ENCODE measurements at regions not wholly inside any gene's neighbourhood (a gene's known extent, or its start where the extent isn't known, plus 50 kb on each side); places are given as distances from the start of the nearest gene placed in this dataset.
"Not testable (repeated sequence)": the region's sequence is repeated elsewhere in the genome, so short reads cannot be mapped to it uniquely, and the experiment has no call there.

- Mint-ChIP-seq H3K9me3 (no peaks in the 10 kb centered on the region), H3K4me3 (no peak overlapping the region), H3K4me1 (no peaks in the 10 kb centered on the region), H3K27me3 (no peaks in the 10 kb centered on the region), H3K36me3 (ENCODE audit: low read depth) (no peaks in the 10 kb centered on the region), H3K27ac (no peak overlapping the region)
- DNase-seq, result no peak
- intact Hi-C loops (cut with micrococcal nuclease), result no loop called here
Observed at GRCh38 chr11:91272089-91272488, 952.5 kb upstream of the FAT3 start.

DNA sequence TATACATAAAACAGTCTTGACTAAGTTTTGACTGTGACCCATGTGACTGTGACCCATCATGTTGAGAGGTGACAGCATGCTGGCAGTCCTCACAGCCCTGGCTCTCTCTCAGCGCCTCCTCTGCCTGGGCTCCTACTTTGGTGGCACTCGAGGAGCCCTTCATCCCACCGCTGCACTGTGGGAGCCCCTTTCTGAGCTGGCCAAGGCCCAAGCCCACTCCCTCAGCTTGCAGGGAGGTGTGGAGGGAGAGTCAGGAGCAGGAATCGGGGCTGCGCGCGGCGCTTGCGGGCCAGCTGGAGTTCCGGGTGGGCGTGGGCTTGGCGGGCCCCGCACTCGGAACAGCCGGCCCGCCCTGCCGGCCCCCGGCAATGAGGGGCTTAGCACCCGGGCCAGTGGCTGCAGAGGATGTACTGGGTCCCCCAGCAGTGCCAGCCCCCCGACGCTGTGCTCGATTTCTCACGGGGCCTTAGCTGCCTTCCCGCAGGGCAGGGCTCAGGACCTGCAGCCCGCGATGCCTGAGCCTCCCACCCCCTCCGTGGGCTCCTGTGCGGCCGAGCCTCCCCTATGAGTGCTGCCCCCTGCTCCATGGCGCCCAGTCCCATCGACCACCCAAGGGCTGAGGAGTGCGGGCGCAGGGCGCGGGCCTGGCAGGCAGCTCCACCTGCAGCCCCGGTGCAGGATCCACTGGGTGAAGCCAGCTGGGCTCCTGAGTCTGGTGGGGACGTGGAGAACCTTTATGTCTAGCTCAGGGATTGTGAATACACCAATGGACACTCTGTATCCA is 955.9 kb upstream of the FAT3 start:
- H3K27me3 Mint-ChIP-seq; H3K4me3 Mint-ChIP-seq; H3K27ac Mint-ChIP-seq; H3K9me3 Mint-ChIP-seq; H3K36me3 Mint-ChIP-seq (ENCODE audit: low read depth); H3K4me1 Mint-ChIP-seq; intact Hi-C loops (cut with micrococcal nuclease); DNase-seq: not testable (repeated sequence)

GRCh38 chr11:91265946-91266345 is 958.7 kb upstream of the FAT3 start:
- Mint-ChIP-seq H3K9me3 (no peaks in the 10 kb centered on the region), H3K36me3 (ENCODE audit: low read depth) (no peaks in the 10 kb centered on the region), H3K27me3 (no peaks in the 10 kb centered on the region), H3K4me3 (no peak overlapping the region), H3K27ac (no peak overlapping the region), H3K4me1 (no peaks in the 10 kb centered on the region)
- intact Hi-C loops (cut with micrococcal nuclease), result no loop called here
- no peak for DNase-seq

DNA sequence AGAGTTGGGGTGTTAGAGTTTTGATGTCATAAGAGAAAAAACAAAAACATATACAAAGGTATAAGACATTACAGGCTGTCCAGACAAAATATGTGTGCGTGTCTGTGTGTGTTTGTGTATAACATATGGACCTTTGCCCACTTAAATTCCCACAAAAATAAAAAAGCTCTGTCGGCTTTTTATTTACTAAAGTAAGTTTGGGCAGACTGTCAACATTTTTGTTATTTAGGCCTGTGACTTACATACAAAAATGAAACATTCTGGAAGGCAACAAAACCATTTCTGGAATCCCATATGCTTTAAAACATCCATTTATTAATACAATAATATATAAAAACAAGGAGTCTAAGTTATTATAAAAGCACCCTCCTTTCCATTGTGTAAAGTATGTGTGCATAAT is 960.1 kb upstream of the FAT3 start:
- DNase-seq, result no peak
- intact Hi-C loops (cut with micrococcal nuclease), result no loop called here
- Mint-ChIP-seq H3K4me3 (no peak overlapping the region), H3K27me3 (no peaks in the 10 kb centered on the region), H3K4me1 (no peaks in the 10 kb centered on the region), H3K27ac (no peak overlapping the region), H3K9me3 (no peaks in the 10 kb centered on the region), H3K36me3 (ENCODE audit: low read depth) (no peaks in the 10 kb centered on the region)

- intact Hi-C loops (cut with micrococcal nuclease), result no loop called here
- Mint-ChIP-seq H3K36me3 (ENCODE audit: low read depth) (no peaks in the 10 kb centered on the region), H3K9me3 (no peaks in the 10 kb centered on the region), H3K27me3 (no peaks in the 10 kb centered on the region), H3K27ac (no peak overlapping the region), H3K4me1 (no peaks in the 10 kb centered on the region), H3K4me3 (no peak overlapping the region)
- DNase-seq, result no peak
Observed at GRCh38 chr11:91263496-91264365, 960.9 kb upstream of the FAT3 start.

DNA sequence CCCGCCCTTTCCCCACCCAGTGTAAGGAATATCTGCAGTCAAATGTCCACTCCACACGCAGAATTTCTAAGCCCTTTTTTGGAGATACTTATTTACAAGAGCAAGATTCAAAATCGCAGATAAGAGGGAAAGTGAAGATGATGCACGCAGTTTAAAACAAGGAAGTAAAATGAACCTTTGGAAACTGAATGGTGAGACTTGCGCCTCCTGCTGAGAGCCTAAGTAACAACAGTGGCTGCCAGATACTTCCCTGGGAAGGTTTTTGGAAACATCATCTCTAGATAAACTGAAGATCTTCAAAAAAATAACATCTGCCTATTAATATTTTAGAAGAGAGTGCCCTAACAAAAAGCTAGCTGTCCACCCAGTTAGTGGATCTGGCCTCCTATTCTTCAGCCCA is 963.1 kb upstream of the FAT3 start:
- Mint-ChIP-seq H3K4me3 (no peak overlapping the region), H3K27me3 (no peaks in the 10 kb centered on the region), H3K36me3 (ENCODE audit: low read depth) (no peaks in the 10 kb centered on the region), H3K9me3 (no peaks in the 10 kb centered on the region), H3K4me1 (no peaks in the 10 kb centered on the region), H3K27ac (no peak overlapping the region)
- DNase-seq, result no peak
- intact Hi-C loops (cut with micrococcal nuclease), result no loop called here

GRCh38 chr11:91258876-91259275 is 965.7 kb upstream of the FAT3 start:
- intact Hi-C loops (cut with micrococcal nuclease), result no loop called here
- DNase-seq, result no peak
- H3K4me1 Mint-ChIP-seq, result no peaks in the 10 kb centered on the region
- H3K27me3 Mint-ChIP-seq, result no peaks in the 10 kb centered on the region
- no peaks in the 10 kb centered on the region for H3K36me3 Mint-ChIP-seq (ENCODE audit: low read depth)
- H3K27ac Mint-ChIP-seq, result no peak overlapping the region
- no peak overlapping the region for H3K4me3 Mint-ChIP-seq
- no peaks in the 10 kb centered on the region for H3K9me3 Mint-ChIP-seq

DNA sequence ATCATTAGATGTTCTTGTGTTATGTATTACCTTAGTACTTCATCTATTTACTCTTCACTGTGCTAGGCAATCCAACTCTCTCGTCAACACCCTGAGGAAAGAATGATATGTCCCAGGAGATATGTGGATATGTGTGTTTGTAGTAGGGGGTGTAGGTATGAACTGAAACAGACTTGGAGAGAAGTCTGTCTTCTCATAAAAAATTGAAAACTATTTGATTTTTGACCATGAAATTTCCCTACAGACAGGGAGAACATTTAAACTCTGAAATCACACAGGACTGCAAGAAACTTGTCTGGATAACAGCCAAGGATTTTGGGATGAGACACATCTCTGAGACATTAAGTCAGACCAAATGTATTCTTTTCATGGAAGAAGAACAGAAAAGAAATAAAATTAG is 967.0 kb upstream of the FAT3 start:
- H3K27me3 Mint-ChIP-seq, result no peaks in the 10 kb centered on the region
- intact Hi-C loops (cut with micrococcal nuclease), result no loop called here
- H3K27ac Mint-ChIP-seq, result no peak overlapping the region
- H3K4me3 Mint-ChIP-seq, result no peak overlapping the region
- no peaks in the 10 kb centered on the region for H3K9me3 Mint-ChIP-seq
- H3K36me3 Mint-ChIP-seq (ENCODE audit: low read depth), result no peaks in the 10 kb centered on the region
- no peak for DNase-seq
- H3K4me1 Mint-ChIP-seq, result no peaks in the 10 kb centered on the region

DNA sequence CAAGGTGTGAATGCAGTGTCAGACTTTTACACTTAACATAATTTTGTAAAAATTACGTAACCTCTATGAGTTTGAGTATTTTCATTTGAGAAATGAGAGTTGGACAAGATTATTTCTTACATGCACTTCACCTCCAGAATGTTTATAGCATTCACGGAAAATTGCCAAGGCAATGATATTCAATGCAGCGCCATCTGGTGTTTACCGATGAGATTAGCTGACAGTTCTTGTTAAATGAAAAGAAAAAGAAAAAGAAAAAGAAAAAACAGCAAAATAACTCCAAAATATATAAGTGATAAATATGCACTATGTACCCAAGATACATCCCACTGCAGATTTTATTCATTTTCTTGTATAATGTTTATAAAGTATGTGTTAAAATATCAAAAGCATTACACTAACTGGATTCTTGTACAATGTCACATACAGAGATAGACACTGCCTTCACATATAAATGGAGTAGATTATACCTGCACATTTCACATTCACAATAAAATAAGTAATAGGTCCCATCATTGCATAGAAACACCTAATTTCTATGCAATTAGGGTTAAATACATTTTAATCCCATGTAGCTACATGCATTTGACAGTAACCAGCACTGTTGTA is 976.3 kb upstream of the FAT3 start:
- H3K9me3 Mint-ChIP-seq, result no peaks in the 10 kb centered on the region
- DNase-seq, result peak; percentile 65
- H3K4me3 Mint-ChIP-seq, result no peak overlapping the region
- H3K36me3 Mint-ChIP-seq (ENCODE audit: low read depth), result no peaks in the 10 kb centered on the region
- no peak overlapping the region for H3K27ac Mint-ChIP-seq
- intact Hi-C loops (cut with micrococcal nuclease), result loop anchor here (2.0 kb wide), 1 partner anchor 1000 kb away; no protein-coding TSS in a partner anchor
- H3K27me3 Mint-ChIP-seq, result no peaks in the 10 kb centered on the region
- H3K4me1 Mint-ChIP-seq, result no peaks in the 10 kb centered on the region

- H3K4me1 Mint-ChIP-seq, result no peaks in the 10 kb centered on the region
- no peak for DNase-seq
- no peak overlapping the region for H3K27ac Mint-ChIP-seq
- no peaks in the 10 kb centered on the region for H3K27me3 Mint-ChIP-seq
- intact Hi-C loops (cut with micrococcal nuclease), result no loop called here
- H3K4me3 Mint-ChIP-seq, result no peak overlapping the region
- H3K9me3 Mint-ChIP-seq, result no peaks in the 10 kb centered on the region
- H3K36me3 Mint-ChIP-seq (ENCODE audit: low read depth), result no peaks in the 10 kb centered on the region
Observed at GRCh38 chr11:91247009-91247735, 977.4 kb upstream of the FAT3 start.

- no peaks in the 10 kb centered on the region for H3K36me3 Mint-ChIP-seq (ENCODE audit: low read depth)
- no peaks in the 10 kb centered on the region for H3K9me3 Mint-ChIP-seq
- DNase-seq, result no peak
- no peak overlapping the region for H3K4me3 Mint-ChIP-seq
- no peaks in the 10 kb centered on the region for H3K4me1 Mint-ChIP-seq
- H3K27ac Mint-ChIP-seq, result no peak overlapping the region
- intact Hi-C loops (cut with micrococcal nuclease), result no loop called here
- H3K27me3 Mint-ChIP-seq, result no peaks in the 10 kb centered on the region
Observed at GRCh38 chr11:91244912-91245311, 979.7 kb upstream of the FAT3 start.

- Mint-ChIP-seq H3K27me3 (no peaks in the 10 kb centered on the region), H3K27ac (no peak overlapping the region), H3K4me1 (no peaks in the 10 kb centered on the region), H3K9me3 (no peaks in the 10 kb centered on the region), H3K36me3 (ENCODE audit: low read depth) (no peaks in the 10 kb centered on the region), H3K4me3 (no peak overlapping the region)
- intact Hi-C loops (cut with micrococcal nuclease), result no loop called here
- DNase-seq, result no peak
Observed at GRCh38 chr11:91243630-91244029, 981.0 kb upstream of the FAT3 start.

DNA sequence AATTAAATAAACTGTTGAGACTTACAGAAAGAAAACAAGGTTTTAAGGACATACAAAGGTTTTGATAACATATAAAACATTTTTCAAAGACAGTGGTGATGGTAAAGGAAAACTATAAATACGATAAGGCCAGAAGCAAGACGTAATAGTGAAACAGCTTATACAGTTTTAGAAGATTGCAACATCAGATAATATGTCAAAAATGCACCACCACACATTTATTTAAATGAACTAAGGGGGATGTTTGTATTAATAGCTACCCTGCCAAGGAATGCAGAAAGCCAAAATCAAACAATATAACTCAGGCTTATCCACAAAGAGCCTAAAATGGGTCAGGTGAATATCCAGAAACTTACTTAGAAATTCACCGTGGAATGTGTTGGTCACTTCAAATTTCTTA is 981.6 kb upstream of the FAT3 start:
- Mint-ChIP-seq H3K27ac (no peak overlapping the region), H3K4me1 (no peaks in the 10 kb centered on the region), H3K27me3 (no peaks in the 10 kb centered on the region), H3K4me3 (no peak overlapping the region), H3K36me3 (ENCODE audit: low read depth) (no peaks in the 10 kb centered on the region), H3K9me3 (no peaks in the 10 kb centered on the region)
- intact Hi-C loops (cut with micrococcal nuclease), result no loop called here
- DNase-seq, result no peak

GRCh38 chr11:91241226-91241625 is 983.4 kb upstream of the FAT3 start:
- Mint-ChIP-seq H3K36me3 (ENCODE audit: low read depth) (no peaks in the 10 kb centered on the region), H3K4me3 (no peak overlapping the region), H3K4me1 (no peaks in the 10 kb centered on the region), H3K27me3 (no peaks in the 10 kb centered on the region), H3K27ac (no peak overlapping the region), H3K9me3 (no peaks in the 10 kb centered on the region)
- intact Hi-C loops (cut with micrococcal nuclease), result no loop called here
- no peak for DNase-seq

All from activated CD4-positive, alpha-beta T cell treated with anti-CD3 and anti-CD28 coated beads, Interleukin-2, amount 10 ng/mL, durations not matched to agents 24 days and 14 days (primary cell).